HEK293 (cell line): ENCODE measurements at regions not wholly inside any gene's neighbourhood (a gene's known extent, or its start where the extent isn't known, plus 50 kb on each side); places are given as distances from the start of the nearest gene placed in this dataset.

ENCODE experiments used
- CTCF ChIA-PET: fragments of 350-600 bp; formaldehyde crosslinking; extraction: SDS; loops from one replicate; lab custom pipeline; 2021; ENCODE audit warnings: antibody characterized with exemption; lab: Yijun Ruan, JAX
- POLR2A ChIA-PET: fragments of 300-600 bp; formaldehyde crosslinking; extraction: SDS; loops from one replicate; lab custom pipeline; 2020; ENCODE audit warnings: antibody characterized with exemption, inconsistent platforms; lab: Yijun Ruan, JAX
- H3K27ac ChIP-seq: fragments of 200-500 bp; sonication (Bioruptor generic); 2 replicates; pipeline ENCODE4 v1.5.1; 2014; ENCODE audit warnings: low read depth, low read length, control low read depth, inconsistent platforms; ENCODE audit errors: extremely low read depth
- H3K36me3 ChIP-seq, 2 experiments: fragments of 200-500 bp in 1 of 2; sonication (Bioruptor generic) in 1 of 2; 1 replicate in 1 of 2; 2 replicates in 1 of 2; pipeline ENCODE4 v1.5.1; 2014 to 2017; ENCODE audit warnings: inconsistent platforms in 2 of 2, low read length in 2 of 2; ENCODE audit not compliant: control insufficient read depth in 2 of 2, insufficient read depth in 1 of 2
- H3K4me1 ChIP-seq: fragments of 200-500 bp; sonication (Bioruptor generic); 2 replicates; pipeline ENCODE4 v1.5.1; 2014; ENCODE audit warnings: mild to moderate bottlenecking, low read length, inconsistent platforms; ENCODE audit not compliant: control insufficient read depth, insufficient read depth
- H3K4me3 ChIP-seq: 2 replicates; pipeline ENCODE4 v1.5.1; 2011; ENCODE audit warnings: low read depth, mild to moderate bottlenecking, control low read depth, low read length, moderate library complexity
- H3K9me3 ChIP-seq: fragments of 200-500 bp; sonication (Bioruptor generic); 2 replicates; pipeline ENCODE4 v1.5.1; 2014; ENCODE audit warnings: low read depth, low read length, inconsistent platforms; ENCODE audit not compliant: control insufficient read depth, insufficient read depth
- FEZF1 ChIP-seq: fragments of 450-650 bp; formaldehyde crosslinking; IDR thresholded peaks from 2 replicates; pipeline ENCODE4 v1.5.1; 2016; ENCODE audit warnings: missing biosample characterization, missing genetic modification characterization
- GFI1B ChIP-seq: fragments of 450-650 bp; formaldehyde crosslinking; IDR thresholded peaks from 2 replicates; pipeline ENCODE4 v1.5.1; 2016; ENCODE audit warnings: missing biosample characterization, missing genetic modification characterization
- HOXD13 ChIP-seq: sonication (generic); formaldehyde crosslinking; IDR thresholded peaks from 2 replicates; pipeline ENCODE4 v1.8.0; 2022; ENCODE audit warnings: missing genetic modification reagents, borderline replicate concordance
- MYNN ChIP-seq: fragments of 450-650 bp; formaldehyde crosslinking; IDR thresholded peaks from 2 replicates; pipeline ENCODE4 v1.5.1; 2016; ENCODE audit warnings: missing biosample characterization, missing genetic modification characterization, borderline replicate concordance
- OVOL3 ChIP-seq: fragments of 450-650 bp; formaldehyde crosslinking; IDR thresholded peaks from 2 replicates; pipeline ENCODE4 v1.5.1; 2016; ENCODE audit warnings: missing biosample characterization, missing genetic modification characterization
- PRDM1 ChIP-seq: fragments of 450-650 bp; formaldehyde crosslinking; IDR thresholded peaks from 2 replicates; pipeline ENCODE4; 2016; ENCODE audit warnings: missing biosample characterization, missing genetic modification characterization
- SETDB1 ChIP-seq: IDR thresholded peaks from one replicate; pipeline ENCODE4 v1.6.1; 2017; ENCODE audit warnings: mild to moderate bottlenecking, low read length, moderate library complexity, mixed read lengths; ENCODE audit not compliant: insufficient read length
- TRIM28 ChIP-seq: IDR thresholded peaks from 2 replicates; pipeline ENCODE4 v1.6.1; 2011; ENCODE audit warnings: low read length, control low read depth, borderline replicate concordance
- ZNF184 ChIP-seq: fragments of 450-650 bp; IDR thresholded peaks from 2 replicates; pipeline ENCODE4 v1.5.1; 2018; ENCODE audit warnings: missing biosample characterization, mild to moderate bottlenecking, missing genetic modification characterization
- ZNF214 ChIP-seq: fragments of 450-650 bp; formaldehyde crosslinking; IDR thresholded peaks from 2 replicates; pipeline ENCODE4 v1.5.1; 2017; ENCODE audit warnings: missing biosample characterization, mild to moderate bottlenecking, missing genetic modification characterization, borderline replicate concordance
- ZNF23 ChIP-seq: fragments of 450-650 bp; formaldehyde crosslinking; IDR thresholded peaks from 2 replicates; pipeline ENCODE4 v1.5.1; 2016; ENCODE audit warnings: missing biosample characterization, missing genetic modification characterization, borderline replicate concordance
- ZNF394 ChIP-seq: fragments of 450-650 bp; formaldehyde crosslinking; IDR thresholded peaks from 2 replicates; pipeline ENCODE4 v1.5.1; 2016; ENCODE audit warnings: missing biosample characterization, missing genetic modification characterization, mild to moderate bottlenecking, moderate library complexity, borderline replicate concordance
- ZNF549 ChIP-seq: fragments of 450-650 bp; IDR thresholded peaks from 2 replicates; pipeline ENCODE4 v1.5.1; 2018; ENCODE audit warnings: missing biosample characterization, missing genetic modification characterization, mild to moderate bottlenecking, inconsistent platforms, moderate library complexity
- ZNF626 ChIP-seq: fragments of 450-650 bp; sonication (Bioruptor Pico); formaldehyde crosslinking; IDR thresholded peaks from 2 replicates; pipeline ENCODE4 v1.5.1; 2018; ENCODE audit warnings: missing biosample characterization, missing genetic modification characterization, inconsistent platforms
- ZNF629 ChIP-seq: fragments of 450-650 bp; formaldehyde crosslinking; IDR thresholded peaks from 2 replicates; pipeline ENCODE4 v1.5.1; 2017; ENCODE audit warnings: missing biosample characterization, missing genetic modification characterization
- ZNF660 ChIP-seq: fragments of 450-650 bp; IDR thresholded peaks from 2 replicates; pipeline ENCODE4 v1.5.1; 2018; ENCODE audit warnings: missing biosample characterization, mild to moderate bottlenecking, missing genetic modification characterization
- ZNF707 ChIP-seq: fragments of 450-650 bp; formaldehyde crosslinking; IDR thresholded peaks from 2 replicates; pipeline ENCODE4 v1.5.1; 2016; ENCODE audit warnings: missing biosample characterization, missing genetic modification characterization
- ZNF837 ChIP-seq: fragments of 450-650 bp; formaldehyde crosslinking; IDR thresholded peaks from 2 replicates; pipeline ENCODE4 v1.5.1; 2016; ENCODE audit warnings: missing biosample characterization, missing genetic modification characterization
- TF ChIP-seq, protein P1 (sequence below): fragments of 450-650 bp; formaldehyde crosslinking; IDR thresholded peaks from 2 replicates; pipeline ENCODE4 v1.5.1; 2016; ENCODE audit warnings: missing biosample characterization, missing genetic modification characterization, borderline replicate concordance
- TF ChIP-seq, protein P2 (sequence below): fragments of 450-650 bp; formaldehyde crosslinking; IDR thresholded peaks from 2 replicates; pipeline ENCODE4 v1.5.1; 2016; ENCODE audit warnings: missing biosample characterization, missing genetic modification characterization, borderline replicate concordance
- TF ChIP-seq, protein P3 (sequence below): fragments of 450-650 bp; formaldehyde crosslinking; IDR thresholded peaks from 2 replicates; pipeline ENCODE4 v1.5.1; 2016; ENCODE audit warnings: missing biosample characterization, missing genetic modification characterization

DNA sequence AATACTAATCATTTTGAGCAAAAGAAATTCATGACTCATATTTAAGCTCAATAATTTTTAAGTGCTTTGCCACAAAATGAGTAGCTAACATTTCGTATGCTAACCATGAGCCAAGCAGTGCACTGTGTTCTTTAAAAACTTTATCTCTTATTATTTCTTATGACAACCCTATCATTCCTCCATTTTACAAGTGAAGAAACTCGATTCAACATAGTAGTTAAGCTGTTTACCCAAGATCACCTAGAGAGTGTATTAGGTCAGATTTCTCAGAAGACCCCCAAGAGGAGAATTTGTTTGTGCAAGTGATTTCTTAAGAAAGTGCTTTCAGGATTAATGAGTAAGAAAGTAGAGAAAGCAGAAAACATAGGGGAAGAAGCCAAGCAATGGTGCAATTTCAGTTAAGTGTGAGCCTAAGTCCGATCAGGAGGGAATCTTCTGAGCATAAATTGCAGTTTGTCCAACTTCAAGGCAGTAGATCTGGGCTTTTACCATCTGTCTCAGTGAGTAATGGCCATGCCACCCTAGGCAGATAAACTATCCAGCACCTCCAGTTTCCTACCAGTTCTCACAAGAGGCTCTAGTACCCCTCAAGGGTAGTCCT, 202.7 kb downstream of the SCG2 start:
- ChIA-PET POLR2A (no interaction called here), CTCF (interaction anchor here (0.7 kb wide), 1 partner anchor 298 kb away, joined by 4 read pairs; no protein-coding TSS in a partner anchor)
- Histone ChIP-seq H3K27ac (no peak overlapping the region), H3K4me1 (no peaks in the 10 kb centered on the region), H3K36me3 (no peaks in the 10 kb centered on the region), H3K4me3 (no peak overlapping the region), H3K9me3 (no peaks in the 10 kb centered on the region)
- no peak for TF ChIP-seq ZNF549
- TF ChIP-seq, protein P1, sequence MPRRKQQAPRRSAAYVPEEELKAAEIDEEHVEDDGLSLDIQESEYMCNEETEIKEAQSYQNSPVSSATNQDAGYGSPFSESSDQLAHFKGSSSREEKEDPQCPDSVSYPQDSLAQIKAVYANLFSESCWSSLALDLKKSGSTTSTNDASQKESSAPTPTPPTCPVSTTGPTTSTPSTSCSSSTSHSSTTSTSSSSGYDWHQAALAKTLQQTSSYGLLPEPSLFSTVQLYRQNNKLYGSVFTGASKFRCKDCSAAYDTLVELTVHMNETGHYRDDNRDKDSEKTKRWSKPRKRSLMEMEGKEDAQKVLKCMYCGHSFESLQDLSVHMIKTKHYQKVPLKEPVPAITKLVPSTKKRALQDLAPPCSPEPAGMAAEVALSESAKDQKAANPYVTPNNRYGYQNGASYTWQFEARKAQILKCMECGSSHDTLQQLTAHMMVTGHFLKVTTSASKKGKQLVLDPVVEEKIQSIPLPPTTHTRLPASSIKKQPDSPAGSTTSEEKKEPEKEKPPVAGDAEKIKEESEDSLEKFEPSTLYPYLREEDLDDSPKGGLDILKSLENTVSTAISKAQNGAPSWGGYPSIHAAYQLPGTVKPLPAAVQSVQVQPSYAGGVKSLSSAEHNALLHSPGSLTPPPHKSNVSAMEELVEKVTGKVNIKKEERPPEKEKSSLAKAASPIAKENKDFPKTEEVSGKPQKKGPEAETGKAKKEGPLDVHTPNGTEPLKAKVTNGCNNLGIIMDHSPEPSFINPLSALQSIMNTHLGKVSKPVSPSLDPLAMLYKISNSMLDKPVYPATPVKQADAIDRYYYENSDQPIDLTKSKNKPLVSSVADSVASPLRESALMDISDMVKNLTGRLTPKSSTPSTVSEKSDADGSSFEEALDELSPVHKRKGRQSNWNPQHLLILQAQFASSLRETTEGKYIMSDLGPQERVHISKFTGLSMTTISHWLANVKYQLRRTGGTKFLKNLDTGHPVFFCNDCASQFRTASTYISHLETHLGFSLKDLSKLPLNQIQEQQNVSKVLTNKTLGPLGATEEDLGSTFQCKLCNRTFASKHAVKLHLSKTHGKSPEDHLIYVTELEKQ (tag by site-specific recombination): no peak
- no peak for TF ChIP-seq ZNF23 (tag by site-specific recombination)
- TF ChIP-seq, protein P2, sequence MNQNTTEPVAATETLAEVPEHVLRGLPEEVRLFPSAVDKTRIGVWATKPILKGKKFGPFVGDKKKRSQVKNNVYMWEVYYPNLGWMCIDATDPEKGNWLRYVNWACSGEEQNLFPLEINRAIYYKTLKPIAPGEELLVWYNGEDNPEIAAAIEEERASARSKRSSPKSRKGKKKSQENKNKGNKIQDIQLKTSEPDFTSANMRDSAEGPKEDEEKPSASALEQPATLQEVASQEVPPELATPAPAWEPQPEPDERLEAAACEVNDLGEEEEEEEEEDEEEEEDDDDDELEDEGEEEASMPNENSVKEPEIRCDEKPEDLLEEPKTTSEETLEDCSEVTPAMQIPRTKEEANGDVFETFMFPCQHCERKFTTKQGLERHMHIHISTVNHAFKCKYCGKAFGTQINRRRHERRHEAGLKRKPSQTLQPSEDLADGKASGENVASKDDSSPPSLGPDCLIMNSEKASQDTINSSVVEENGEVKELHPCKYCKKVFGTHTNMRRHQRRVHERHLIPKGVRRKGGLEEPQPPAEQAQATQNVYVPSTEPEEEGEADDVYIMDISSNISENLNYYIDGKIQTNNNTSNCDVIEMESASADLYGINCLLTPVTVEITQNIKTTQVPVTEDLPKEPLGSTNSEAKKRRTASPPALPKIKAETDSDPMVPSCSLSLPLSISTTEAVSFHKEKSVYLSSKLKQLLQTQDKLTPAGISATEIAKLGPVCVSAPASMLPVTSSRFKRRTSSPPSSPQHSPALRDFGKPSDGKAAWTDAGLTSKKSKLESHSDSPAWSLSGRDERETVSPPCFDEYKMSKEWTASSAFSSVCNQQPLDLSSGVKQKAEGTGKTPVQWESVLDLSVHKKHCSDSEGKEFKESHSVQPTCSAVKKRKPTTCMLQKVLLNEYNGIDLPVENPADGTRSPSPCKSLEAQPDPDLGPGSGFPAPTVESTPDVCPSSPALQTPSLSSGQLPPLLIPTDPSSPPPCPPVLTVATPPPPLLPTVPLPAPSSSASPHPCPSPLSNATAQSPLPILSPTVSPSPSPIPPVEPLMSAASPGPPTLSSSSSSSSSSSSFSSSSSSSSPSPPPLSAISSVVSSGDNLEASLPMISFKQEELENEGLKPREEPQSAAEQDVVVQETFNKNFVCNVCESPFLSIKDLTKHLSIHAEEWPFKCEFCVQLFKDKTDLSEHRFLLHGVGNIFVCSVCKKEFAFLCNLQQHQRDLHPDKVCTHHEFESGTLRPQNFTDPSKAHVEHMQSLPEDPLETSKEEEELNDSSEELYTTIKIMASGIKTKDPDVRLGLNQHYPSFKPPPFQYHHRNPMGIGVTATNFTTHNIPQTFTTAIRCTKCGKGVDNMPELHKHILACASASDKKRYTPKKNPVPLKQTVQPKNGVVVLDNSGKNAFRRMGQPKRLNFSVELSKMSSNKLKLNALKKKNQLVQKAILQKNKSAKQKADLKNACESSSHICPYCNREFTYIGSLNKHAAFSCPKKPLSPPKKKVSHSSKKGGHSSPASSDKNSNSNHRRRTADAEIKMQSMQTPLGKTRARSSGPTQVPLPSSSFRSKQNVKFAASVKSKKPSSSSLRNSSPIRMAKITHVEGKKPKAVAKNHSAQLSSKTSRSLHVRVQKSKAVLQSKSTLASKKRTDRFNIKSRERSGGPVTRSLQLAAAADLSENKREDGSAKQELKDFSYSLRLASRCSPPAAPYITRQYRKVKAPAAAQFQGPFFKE: no peak

DNA sequence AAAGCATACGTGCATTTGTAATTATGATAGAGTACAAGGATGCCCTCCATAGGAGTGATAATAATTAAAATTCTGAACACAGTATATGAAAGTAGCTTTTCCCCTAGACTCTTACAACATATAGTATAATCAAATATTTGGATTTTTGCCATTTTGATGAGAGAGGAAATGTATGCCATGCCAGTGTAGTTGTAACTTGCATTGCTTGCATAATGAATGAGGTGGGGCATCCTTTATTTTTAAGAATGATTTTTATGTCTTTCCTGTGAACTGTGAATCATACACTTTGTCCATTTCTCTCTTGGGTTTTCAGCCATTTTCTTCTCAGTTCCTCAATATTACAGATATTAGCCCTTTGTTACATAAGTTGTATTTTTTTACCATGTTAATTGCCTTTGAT, 197.5 kb downstream of the SCG2 start:
- CTCF ChIA-PET: no interaction called here

DNA sequence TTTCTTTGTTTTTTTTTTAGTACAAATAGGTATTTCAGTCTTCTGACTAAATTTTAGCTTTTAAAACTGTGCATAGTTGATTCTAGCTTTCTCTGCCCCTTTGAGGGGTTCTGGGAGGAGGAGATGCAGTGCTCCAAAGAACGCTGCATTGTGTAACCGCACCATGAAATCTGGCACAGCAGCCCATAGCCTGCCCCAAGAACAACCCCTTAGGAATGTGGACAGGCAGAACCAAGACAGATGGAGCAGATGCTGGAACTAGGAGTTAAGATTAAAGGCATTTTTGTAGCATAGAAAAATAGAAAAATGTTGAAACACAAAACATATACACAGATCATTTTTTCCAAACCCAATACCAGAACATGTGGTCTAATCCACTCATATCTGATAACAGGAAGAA, 187.5 kb downstream of the SCG2 start:
- no peaks in the 10 kb centered on the region for H3K36me3 ChIP-seq
- CTCF ChIA-PET: interaction anchor here (0.6 kb wide), 1 partner anchor 421 kb away, joined by 3 read pairs; no protein-coding TSS in a partner anchor
- H3K4me1 ChIP-seq: no peaks in the 10 kb centered on the region
- POLR2A ChIA-PET: no interaction called here
- no peak overlapping the region for H3K4me3 ChIP-seq
- H3K9me3 ChIP-seq: no peaks in the 10 kb centered on the region
- TF ChIP-seq ZNF660 (tag by site-specific recombination) (no peak), ZNF626 (tag by site-specific recombination) (no peak), PRDM1 (tag by site-specific recombination) (no peak), OVOL3 (no peak), ZNF629 (tag by site-specific recombination) (no peak), HOXD13 (no peak), ZNF707 (tag by site-specific recombination) (no peak), ZNF214 (tag by site-specific recombination) (no peak), GFI1B (no peak), FEZF1 (tag by site-specific recombination) (no peak), ZNF184 (no peak), TRIM28 (no peak)
- H3K27ac ChIP-seq: no peak overlapping the region

More for the DNA sequence above, 197.5 kb downstream of the SCG2 start:
- POLR2A ChIA-PET: no interaction called here
- Histone ChIP-seq H3K27ac (no peak overlapping the region), H3K4me1 (no peaks in the 10 kb centered on the region), H3K36me3 (no peaks in the 10 kb centered on the region), H3K9me3 (no peaks in the 10 kb centered on the region), H3K4me3 (no peak overlapping the region)
- TF ChIP-seq ZNF837 (no peak), SETDB1 (no peak), ZNF394 (tag by site-specific recombination) (no peak), MYNN (tag by site-specific recombination) (no peak)
- TF ChIP-seq, protein P3, sequence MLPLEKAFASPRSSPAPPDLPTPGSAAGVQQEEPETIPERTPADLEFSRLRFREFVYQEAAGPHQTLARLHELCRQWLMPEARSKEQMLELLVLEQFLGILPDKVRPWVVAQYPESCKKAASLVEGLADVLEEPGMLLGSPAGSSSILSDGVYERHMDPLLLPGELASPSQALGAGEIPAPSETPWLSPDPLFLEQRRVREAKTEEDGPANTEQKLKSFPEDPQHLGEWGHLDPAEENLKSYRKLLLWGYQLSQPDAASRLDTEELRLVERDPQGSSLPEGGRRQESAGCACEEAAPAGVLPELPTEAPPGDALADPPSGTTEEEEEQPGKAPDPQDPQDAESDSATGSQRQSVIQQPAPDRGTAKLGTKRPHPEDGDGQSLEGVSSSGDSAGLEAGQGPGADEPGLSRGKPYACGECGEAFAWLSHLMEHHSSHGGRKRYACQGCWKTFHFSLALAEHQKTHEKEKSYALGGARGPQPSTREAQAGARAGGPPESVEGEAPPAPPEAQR: no peak
